Tibial nerve (tissue), 4 donors: ENCODE measurements at regions not wholly inside any gene's neighbourhood (a gene's known extent, or its start where the extent isn't known, plus 50 kb on each side); places are given as distances from the start of the nearest gene placed in this dataset.

Experiments
- EP300 ChIP-seq, 2 donors: sonication (generic); formaldehyde crosslinking; IDR thresholded peaks; one replicate each; pipeline ENCODE4 v1.6.1; 2017; ENCODE audit warnings: antibody characterized with exemption in 2 of 2, mild to moderate bottlenecking in 1 of 2
- POLR2A ChIP-seq, 2 donors: fragments of 450-650 bp; IDR thresholded peaks; one replicate each; pipeline ENCODE4 v1.6.1; 2017; ENCODE audit warnings: antibody characterized with exemption in 2 of 2, mild to moderate bottlenecking in 2 of 2, moderate library complexity in 2 of 2
- TF ChIP-seq, protein P1 (sequence below), 5 experiments: fragments of 200-600 bp in 3 of 5; fragments of 450-650 bp in 2 of 5; sonication (generic) in 3 of 5; IDR thresholded peaks; one replicate each; pipeline ENCODE4 v1.5.1; 2016 to 2019; ENCODE audit warnings: antibody characterized with exemption in 5 of 5, mild to moderate bottlenecking in 3 of 5, moderate library complexity in 2 of 5

DNA sequence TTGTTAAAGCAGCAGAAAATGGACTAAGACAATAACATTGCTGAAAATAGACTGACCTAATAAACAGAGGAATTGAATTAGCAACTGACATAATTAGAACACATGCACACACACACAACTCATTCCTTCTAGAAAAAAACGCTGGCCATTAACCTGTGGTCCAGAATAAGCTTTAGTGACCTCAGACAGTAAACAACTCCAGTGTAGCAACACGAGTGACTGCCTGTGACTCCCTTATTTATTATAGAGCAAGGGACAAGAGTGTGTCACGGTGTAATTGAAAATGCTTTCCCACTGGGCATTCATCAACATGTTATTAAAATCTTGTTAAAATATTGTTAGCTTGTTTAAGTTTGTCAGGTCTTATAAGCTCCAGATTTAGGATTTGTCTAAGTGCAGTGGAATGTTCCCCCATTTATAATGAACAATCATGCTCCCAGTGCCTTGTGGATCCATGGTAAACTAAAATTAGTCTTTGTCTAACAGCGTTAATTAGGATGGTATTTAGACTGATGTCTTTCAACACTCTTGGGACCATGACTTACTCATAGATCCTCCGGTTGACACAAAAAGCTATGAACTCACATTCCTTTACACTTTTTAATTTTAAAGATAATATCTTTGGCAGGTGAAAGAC is 111.7 kb upstream of the IRS2 start:
- TF ChIP-seq POLR2A (IDR thresholded peaks at IDR 0.05) (no peak), EP300 (IDR thresholded peaks at IDR 0.05) (no peak)
- TF ChIP-seq, protein P1, sequence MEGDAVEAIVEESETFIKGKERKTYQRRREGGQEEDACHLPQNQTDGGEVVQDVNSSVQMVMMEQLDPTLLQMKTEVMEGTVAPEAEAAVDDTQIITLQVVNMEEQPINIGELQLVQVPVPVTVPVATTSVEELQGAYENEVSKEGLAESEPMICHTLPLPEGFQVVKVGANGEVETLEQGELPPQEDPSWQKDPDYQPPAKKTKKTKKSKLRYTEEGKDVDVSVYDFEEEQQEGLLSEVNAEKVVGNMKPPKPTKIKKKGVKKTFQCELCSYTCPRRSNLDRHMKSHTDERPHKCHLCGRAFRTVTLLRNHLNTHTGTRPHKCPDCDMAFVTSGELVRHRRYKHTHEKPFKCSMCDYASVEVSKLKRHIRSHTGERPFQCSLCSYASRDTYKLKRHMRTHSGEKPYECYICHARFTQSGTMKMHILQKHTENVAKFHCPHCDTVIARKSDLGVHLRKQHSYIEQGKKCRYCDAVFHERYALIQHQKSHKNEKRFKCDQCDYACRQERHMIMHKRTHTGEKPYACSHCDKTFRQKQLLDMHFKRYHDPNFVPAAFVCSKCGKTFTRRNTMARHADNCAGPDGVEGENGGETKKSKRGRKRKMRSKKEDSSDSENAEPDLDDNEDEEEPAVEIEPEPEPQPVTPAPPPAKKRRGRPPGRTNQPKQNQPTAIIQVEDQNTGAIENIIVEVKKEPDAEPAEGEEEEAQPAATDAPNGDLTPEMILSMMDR (IDR thresholded peaks at IDR 0.05): no peak
